Spleen (tissue), 11 donors: ENCODE measurements at regions not wholly inside any gene's neighbourhood (a gene's known extent, or its start where the extent isn't known, plus 50 kb on each side); places are given as distances from the start of the nearest gene placed in this dataset.

Source experiments
- DNase-seq: peaks from one replicate; pipeline ENCODE4 v3.0.0-alpha.2; 2020
- H3K27ac ChIP-seq, 8 donors: fragments of 200-600 bp; sonication (generic) in 7 of 8; 1 replicate in 4 of 8; 2 replicates in 4 of 8; pipeline versions ENCODE4 v1.5.0 to v1.8.0; 2016 to 2021; ENCODE audit warnings: inconsistent platforms in 4 of 8, mild to moderate bottlenecking in 4 of 8, moderate library complexity in 1 of 8
- H3K27me3 ChIP-seq, 7 donors: fragments of 200-600 bp; sonication (generic) in 6 of 7; replicated peaks in 1 of 7; 1 replicate in 4 of 7; 2 replicates in 3 of 7; pipeline versions ENCODE4 v1.5.0 to v1.8.0; 2016 to 2021; ENCODE audit warnings: inconsistent platforms in 3 of 7, mild to moderate bottlenecking in 1 of 7
- H3K36me3 ChIP-seq, 6 donors: fragments of 200-600 bp; sonication (generic) in 5 of 6; 1 replicate in 4 of 6; 2 replicates in 2 of 6; pipeline versions ENCODE4 v1.5.0 to v1.8.0; 2016 to 2021; ENCODE audit warnings: inconsistent platforms in 2 of 6
- H3K4me1 ChIP-seq, 6 donors: fragments of 200-600 bp; sonication (generic) in 5 of 6; 1 replicate in 3 of 6; 2 replicates in 3 of 6; pipeline versions ENCODE4 v1.5.0 to v1.8.0; 2016 to 2021; ENCODE audit warnings: inconsistent platforms in 3 of 6
- H3K4me3 ChIP-seq, 8 donors: fragments of 200-600 bp; sonication (generic) in 7 of 8; 1 replicate in 4 of 8; 2 replicates in 4 of 8; pipeline versions ENCODE4 v1.5.0 to v1.8.0; 2016 to 2021; ENCODE audit warnings: inconsistent platforms in 4 of 8, mild to moderate bottlenecking in 4 of 8, moderate library complexity in 2 of 8
- H3K9me3 ChIP-seq, 8 donors: fragments of 200-600 bp; sonication (generic) in 7 of 8; 1 replicate in 4 of 8; 2 replicates in 4 of 8; pipeline versions ENCODE4 v1.5.0 to v1.8.0; 2016 to 2021; ENCODE audit warnings: inconsistent platforms in 4 of 8
- CTCF ChIP-seq, 11 experiments: fragments of 200-600 bp in 7 of 11; fragments of 450-650 bp in 4 of 11; sonication (generic) in 4 of 11; IDR thresholded peaks in 8 of 11; conservative IDR thresholded peaks in 3 of 11; 1 replicate in 7 of 11; 2 replicates in 4 of 11; pipeline versions ENCODE4 v1.4.0 to v1.8.0; 2016 to 2021; ENCODE audit warnings: antibody characterized with exemption in 11 of 11, inconsistent platforms in 4 of 11, mild to moderate bottlenecking in 1 of 11
- POLR2A ChIP-seq, 3 donors: fragments of 450-650 bp; IDR thresholded peaks; one replicate each; pipeline ENCODE4 v1.5.1; 2017; ENCODE audit warnings: antibody characterized with exemption in 3 of 3, mild to moderate bottlenecking in 1 of 3
- POLR2AphosphoS5 ChIP-seq, 3 donors: sonication (generic); formaldehyde crosslinking; IDR thresholded peaks; one replicate each; pipeline ENCODE4 v1.5.1; 2017; ENCODE audit warnings: antibody characterized with exemption in 3 of 3
- WGBS, 5 donors: extraction: QIAGEN DNeasy Blood & Tissue Kit in 3 of 5; methylation state at CpG; one replicate each; pipeline versions ENCODE4 v1.1.5 to v1.1.7; 2013 to 2018; 5-methylcytosine and 5-hydroxymethylcytosine counted together
- intact Hi-C: fragments of 100-400 bp; cut with DNase I; formaldehyde crosslinking; loops from one replicate; pipeline ENCODE4 v1.15.0; 2023; ENCODE audit warnings: low total_unique reads
- donor health status: healthy with polysubstance abuse.
- donor health status: DM: no; HTN: no; CAD: no; lungs with moderate emphysema.
- donor health status: DM: no; HTN: no; CAD: no.
- donor health status: Bipolar disorder and iron deficiency.
- donor health status: healthy.
- donor health status: DM: no; HTN: no; CAD: no.
- donor health status: DM: yes; HTN: yes; CAD: no.

DNA sequence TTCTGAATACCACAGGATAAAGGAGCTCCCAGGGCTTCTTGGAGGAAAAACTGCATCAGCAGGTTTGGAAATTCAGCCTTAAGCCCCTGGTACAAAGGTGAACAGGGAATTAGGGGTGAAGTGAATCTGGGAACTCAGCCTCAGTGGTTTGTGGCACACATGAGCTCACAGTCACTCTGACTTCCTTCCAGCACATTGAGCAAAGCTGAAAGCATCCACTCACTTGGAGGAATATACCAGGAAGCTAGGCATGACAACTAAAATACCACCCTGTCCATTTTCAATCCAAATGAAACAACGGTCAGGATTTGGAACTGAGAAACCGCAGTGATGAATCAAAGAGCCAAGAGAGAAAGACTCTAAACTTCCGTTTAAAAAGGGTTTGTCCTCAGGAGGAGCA, 216.1 kb downstream of the ICOS start:
- WGBS, 5 donors: 57 to 83% (median 79%) methylated on average over 3 of the region's 3 CpGs
- peaks cover 0 to 7% (median 4%) of the 10 kb centered on the region in 8 donors for H3K9me3 ChIP-seq
- intact Hi-C loops: no loop called here
- no peak overlapping the region for H3K27ac ChIP-seq
- no peaks in the 10 kb centered on the region for H3K36me3 ChIP-seq
- H3K4me3 ChIP-seq: no peak overlapping the region
- H3K4me1 ChIP-seq: no peaks in the 10 kb centered on the region
- TF ChIP-seq POLR2AphosphoS5 (IDR thresholded peaks at IDR 0.05) (no peak), CTCF (IDR thresholded peaks at IDR 0.05 in 8 of 11, conservative IDR thresholded peaks at IDR 0.05 in 3 of 11) (no peak), POLR2A (IDR thresholded peaks at IDR 0.05) (no peak)
- H3K27me3 ChIP-seq: peaks cover 0 to 9% (median 0%) of the 10 kb centered on the region in 7 donors
- no peak for DNase-seq

- no peak for DNase-seq
- H3K4me1 ChIP-seq: no peaks in the 10 kb centered on the region
- no peak overlapping the region for H3K27ac ChIP-seq
- H3K27me3 ChIP-seq: peaks cover 0 to 9% (median 0%) of the 10 kb centered on the region in 7 donors
- intact Hi-C loops: no loop called here
- 70 to 82% (median 79%) methylated on average over 3 of the region's 3 CpGs for WGBS, 5 donors
- peaks cover 0 to 15% (median 9%) of the 10 kb centered on the region in 8 donors for H3K9me3 ChIP-seq
- TF ChIP-seq CTCF (IDR thresholded peaks at IDR 0.05 in 8 of 11, conservative IDR thresholded peaks at IDR 0.05 in 3 of 11) (no peak), POLR2A (IDR thresholded peaks at IDR 0.05) (no peak), POLR2AphosphoS5 (IDR thresholded peaks at IDR 0.05) (no peak)
- H3K36me3 ChIP-seq: no peaks in the 10 kb centered on the region
- H3K4me3 ChIP-seq: no peak overlapping the region
Observed at GRCh38 chr2:204154863-204155262, 218.3 kb downstream of the ICOS start.

- H3K27me3 ChIP-seq: no peaks in the 10 kb centered on the region
- H3K9me3 ChIP-seq: peaks cover 0 to 15% (median 9%) of the 10 kb centered on the region in 8 donors
- 62 to 76% (median 63%) methylated on average over 1 of the region's 1 CpG for WGBS, 5 donors
- H3K27ac ChIP-seq: no peak overlapping the region
- no peaks in the 10 kb centered on the region for H3K4me1 ChIP-seq
- intact Hi-C loops: no loop called here
- H3K36me3 ChIP-seq: no peaks in the 10 kb centered on the region
- no peak for TF ChIP-seq POLR2AphosphoS5 (IDR thresholded peaks at IDR 0.05)
- TF ChIP-seq POLR2A (IDR thresholded peaks at IDR 0.05): no peak
- TF ChIP-seq CTCF (IDR thresholded peaks at IDR 0.05 in 8 of 11, conservative IDR thresholded peaks at IDR 0.05 in 3 of 11): no peak
- no peak overlapping the region for H3K4me3 ChIP-seq
- no peak for DNase-seq
Observed at GRCh38 chr2:204156456-204156855, 219.9 kb downstream of the ICOS start.

DNA sequence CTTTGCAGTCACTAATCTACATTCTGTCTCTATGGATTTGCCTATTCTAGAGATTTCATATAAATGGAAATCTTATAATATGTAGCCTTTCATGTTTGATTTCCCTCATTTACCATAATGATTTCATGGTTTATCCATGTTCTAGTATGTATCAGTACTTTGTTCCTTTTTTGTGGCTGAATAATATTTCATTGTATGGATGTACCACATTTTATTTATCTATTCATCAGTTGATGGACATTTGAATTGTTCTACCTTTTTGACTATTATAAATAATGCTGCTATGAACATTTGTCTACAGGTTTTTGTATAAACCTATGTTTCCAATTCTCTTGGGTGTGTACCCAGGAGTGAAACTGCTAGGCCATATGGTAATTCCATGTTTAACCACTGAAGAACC, 221.1 kb downstream of the ICOS start:
- Histone ChIP-seq H3K4me1 (no peaks in the 10 kb centered on the region), H3K27me3 (peaks cover 0 to 2% (median 0%) of the 10 kb centered on the region in 7 donors), H3K4me3 (no peak overlapping the region), H3K9me3 (peaks cover 0 to 15% (median 9%) of the 10 kb centered on the region in 8 donors), H3K27ac (no peak overlapping the region), H3K36me3 (no peaks in the 10 kb centered on the region)
- TF ChIP-seq POLR2A (IDR thresholded peaks at IDR 0.05): no peak
- no peak for TF ChIP-seq CTCF (IDR thresholded peaks at IDR 0.05 in 8 of 11, conservative IDR thresholded peaks at IDR 0.05 in 3 of 11)
- TF ChIP-seq POLR2AphosphoS5 (IDR thresholded peaks at IDR 0.05): no peak
- intact Hi-C loops: no loop called here
- no peak for DNase-seq
